WTC11 (cell line): ENCODE measurements at regions not wholly inside any gene's neighbourhood (a gene's known extent, or its start where the extent isn't known, plus 50 kb on each side); places are given as distances from the start of the nearest gene placed in this dataset.

Experiments used
- ATAC-seq: fragments of 200-7000 bp; cut with Tn5 transposase; 2 replicates; pipeline ENCODE4 v1.10.0; 2021; ENCODE audit warnings: mild to moderate bottlenecking, moderate library complexity
- CTCF ChIA-PET: fragments of 300-600 bp; sonication (Branson Sonifier 250); formaldehyde crosslinking; loops from one replicate; lab custom pipeline; 2021; ENCODE audit warnings: antibody characterized with exemption; lab: Charles Lee
- POLR2A ChIA-PET: fragments of 350-600 bp; sonication (Branson Sonifier 250); formaldehyde crosslinking; loops from one replicate; lab custom pipeline; 2021; ENCODE audit warnings: antibody characterized with exemption; lab: Charles Lee
- DNase-seq: peaks from one replicate; pipeline ENCODE4 v3.0.0; 2021; ENCODE audit warnings: low spot score
- H3K27ac Mint-ChIP-seq: 2 replicates; pipeline ENCODE4 v1.8.0; 2021; ENCODE audit warnings: mixed read lengths
- H3K27me3 Mint-ChIP-seq: 2 replicates; pipeline ENCODE4 v1.8.0; 2021; ENCODE audit warnings: low read depth, mild to moderate bottlenecking, moderate library complexity, mixed read lengths
- H3K36me3 Mint-ChIP-seq: 2 replicates; pipeline ENCODE4 v1.8.0; 2021; ENCODE audit warnings: mixed read lengths
- H3K4me1 Mint-ChIP-seq: 2 replicates; pipeline ENCODE4 v1.8.0; 2022; ENCODE audit warnings: mixed read lengths
- H3K4me3 Mint-ChIP-seq: 2 replicates; pipeline ENCODE4 v1.8.0; 2021; ENCODE audit warnings: mild to moderate bottlenecking, moderate library complexity, mixed read lengths
- H3K9me3 Mint-ChIP-seq: 2 replicates; pipeline ENCODE4 v1.8.0; 2021; ENCODE audit warnings: mixed read lengths
- CBFB ChIP-seq: sonication (generic); formaldehyde crosslinking; IDR thresholded peaks from 2 replicates; pipeline ENCODE4 v1.8.1; 2022; ENCODE audit warnings: mild to moderate bottlenecking, low read depth, missing genetic modification reagents
- CREB1 ChIP-seq: sonication (generic); formaldehyde crosslinking; IDR thresholded peaks from 2 replicates; pipeline ENCODE4 v1.8.0; 2023; ENCODE audit warnings: mild to moderate bottlenecking, missing genetic modification reagents
- CREM ChIP-seq: sonication (generic); formaldehyde crosslinking; IDR thresholded peaks from 2 replicates; pipeline ENCODE4 v1.8.1; 2022; ENCODE audit warnings: mild to moderate bottlenecking, missing genetic modification reagents, moderate library complexity
- ESRRA ChIP-seq: sonication (generic); formaldehyde crosslinking; IDR thresholded peaks from 2 replicates; pipeline ENCODE4 v1.8.1; 2022; ENCODE audit warnings: mild to moderate bottlenecking, missing genetic modification reagents, borderline replicate concordance
- ETV6 ChIP-seq: sonication (generic); formaldehyde crosslinking; IDR thresholded peaks from 2 replicates; pipeline ENCODE4 v1.8.1; 2022; ENCODE audit warnings: mild to moderate bottlenecking, missing genetic modification reagents
- GTF2I ChIP-seq: fragments of 250-450 bp; sonication (Bioruptor Pico); conservative IDR thresholded peaks from 2 replicates; pipeline ENCODE4 v1.4.0; 2021; ENCODE audit warnings: mild to moderate bottlenecking
- IRF2 ChIP-seq: sonication (generic); formaldehyde crosslinking; IDR thresholded peaks from 2 replicates; pipeline ENCODE4 v1.8.0; 2022; ENCODE audit warnings: low read depth, missing genetic modification reagents, borderline replicate concordance
- KAT7 ChIP-seq: sonication (generic); formaldehyde crosslinking; IDR thresholded peaks from 2 replicates; pipeline ENCODE4 v1.8.1; 2023; ENCODE audit warnings: missing genetic modification reagents, mild to moderate bottlenecking, borderline replicate concordance
- NFATC4 ChIP-seq: fragments of 250-450 bp; sonication (Bioruptor Pico); IDR thresholded peaks from 2 replicates; pipeline ENCODE4 v1.9.0; 2021; ENCODE audit warnings: mild to moderate bottlenecking
- RELA ChIP-seq: sonication (generic); formaldehyde crosslinking; IDR thresholded peaks from 2 replicates; pipeline ENCODE4 v1.8.1; 2022; ENCODE audit warnings: missing genetic modification reagents, mild to moderate bottlenecking, borderline replicate concordance
- TEAD4 ChIP-seq: sonication (generic); formaldehyde crosslinking; IDR thresholded peaks from 2 replicates; pipeline ENCODE4 v1.8.0; 2022; ENCODE audit warnings: mild to moderate bottlenecking, missing genetic modification reagents
- ZNF138 ChIP-seq: sonication (generic); formaldehyde crosslinking; conservative IDR thresholded peaks from 2 replicates; pipeline ENCODE4 v1.8.1; 2022; ENCODE audit warnings: mild to moderate bottlenecking, moderate library complexity, missing genetic modification reagents
- ZNF396 ChIP-seq: fragments of 250-450 bp; sonication (Bioruptor Pico); IDR thresholded peaks from 2 replicates; pipeline ENCODE4 v1.8.0; 2021; ENCODE audit warnings: mild to moderate bottlenecking, moderate library complexity, borderline replicate concordance
- ZNF423 ChIP-seq: fragments of 250-450 bp; sonication (Bioruptor Pico); IDR thresholded peaks from 2 replicates; pipeline ENCODE4 v2.1.2; 2022; ENCODE audit warnings: mild to moderate bottlenecking, moderate library complexity
- TF ChIP-seq, protein P1 (sequence below): fragments of 250-450 bp; sonication (Bioruptor Pico); IDR thresholded peaks from 2 replicates; pipeline ENCODE4 v1.8.0; 2021; ENCODE audit warnings: mild to moderate bottlenecking
- TF ChIP-seq, protein P2 (sequence below): sonication (generic); formaldehyde crosslinking; IDR thresholded peaks from 2 replicates; pipeline ENCODE4 v1.8.1; 2022; ENCODE audit warnings: low read depth, mild to moderate bottlenecking, moderate library complexity, missing genetic modification reagents, borderline replicate concordance
- TF ChIP-seq, protein P3 (sequence below): sonication (generic); formaldehyde crosslinking; IDR thresholded peaks from 2 replicates; pipeline ENCODE4 v1.8.1; 2023; ENCODE audit warnings: mild to moderate bottlenecking, missing genetic modification reagents
- TF ChIP-seq, protein P4 (sequence below): sonication (generic); formaldehyde crosslinking; IDR thresholded peaks from 2 replicates; pipeline ENCODE4 v1.8.0; 2022; ENCODE audit warnings: mild to moderate bottlenecking, missing genetic modification reagents
- TF ChIP-seq, protein P5 (sequence below): sonication (generic); formaldehyde crosslinking; IDR thresholded peaks from 2 replicates; pipeline ENCODE4 v1.8.0; 2023; ENCODE audit warnings: missing genetic modification reagents
- TF ChIP-seq, protein P6 (sequence below): sonication (generic); formaldehyde crosslinking; IDR thresholded peaks from 2 replicates; pipeline ENCODE4 v1.8.1; 2022; ENCODE audit warnings: low read depth, missing genetic modification reagents, borderline replicate concordance
- TF ChIP-seq, protein P7 (sequence below): sonication (generic); formaldehyde crosslinking; IDR thresholded peaks from 2 replicates; pipeline ENCODE4 v1.8.1; 2023; ENCODE audit warnings: mild to moderate bottlenecking, missing genetic modification reagents, moderate library complexity
- TF ChIP-seq, protein P8 (sequence below): sonication (generic); formaldehyde crosslinking; IDR thresholded peaks from 2 replicates; pipeline ENCODE4 v1.8.0; 2022; ENCODE audit warnings: mild to moderate bottlenecking, missing genetic modification reagents
- TF ChIP-seq, protein P9 (sequence below): sonication (generic); formaldehyde crosslinking; IDR thresholded peaks from 2 replicates; pipeline ENCODE4 v1.8.1; 2023; ENCODE audit warnings: mild to moderate bottlenecking, missing genetic modification reagents, borderline replicate concordance

DNA sequence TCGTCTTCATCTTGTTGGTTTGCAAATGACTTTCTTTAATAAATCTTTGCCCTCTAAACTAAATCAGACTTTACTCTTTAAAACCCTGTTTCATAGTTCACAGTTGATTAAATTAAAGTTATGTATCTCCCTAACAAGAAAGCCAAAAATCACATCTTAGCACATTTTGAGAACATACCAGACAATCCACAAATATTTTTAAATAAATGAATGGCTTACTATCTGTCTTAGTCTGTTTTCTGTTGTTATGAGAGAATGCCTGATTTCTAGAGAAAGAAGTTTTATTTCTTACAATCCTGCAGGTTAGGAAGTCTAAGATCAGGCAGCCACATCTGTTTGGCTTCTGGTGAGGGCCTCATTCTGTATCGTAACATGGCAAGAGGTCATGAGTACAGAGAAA is 1090.2 kb upstream of the PIK3C3 start (continued):
- TF ChIP-seq, protein P1, sequence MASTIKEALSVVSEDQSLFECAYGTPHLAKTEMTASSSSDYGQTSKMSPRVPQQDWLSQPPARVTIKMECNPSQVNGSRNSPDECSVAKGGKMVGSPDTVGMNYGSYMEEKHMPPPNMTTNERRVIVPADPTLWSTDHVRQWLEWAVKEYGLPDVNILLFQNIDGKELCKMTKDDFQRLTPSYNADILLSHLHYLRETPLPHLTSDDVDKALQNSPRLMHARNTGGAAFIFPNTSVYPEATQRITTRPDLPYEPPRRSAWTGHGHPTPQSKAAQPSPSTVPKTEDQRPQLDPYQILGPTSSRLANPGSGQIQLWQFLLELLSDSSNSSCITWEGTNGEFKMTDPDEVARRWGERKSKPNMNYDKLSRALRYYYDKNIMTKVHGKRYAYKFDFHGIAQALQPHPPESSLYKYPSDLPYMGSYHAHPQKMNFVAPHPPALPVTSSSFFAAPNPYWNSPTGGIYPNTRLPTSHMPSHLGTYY = no peak
- TF ChIP-seq KAT7 (CRISPR knock-in tag) (no peak), ZNF396 (CRISPR knock-in tag) (no peak), ESRRA (CRISPR knock-in tag) (no peak), CBFB (CRISPR knock-in tag) (no peak), GTF2I (CRISPR knock-in tag) (no peak), TEAD4 (CRISPR knock-in tag) (no peak)

DNA sequence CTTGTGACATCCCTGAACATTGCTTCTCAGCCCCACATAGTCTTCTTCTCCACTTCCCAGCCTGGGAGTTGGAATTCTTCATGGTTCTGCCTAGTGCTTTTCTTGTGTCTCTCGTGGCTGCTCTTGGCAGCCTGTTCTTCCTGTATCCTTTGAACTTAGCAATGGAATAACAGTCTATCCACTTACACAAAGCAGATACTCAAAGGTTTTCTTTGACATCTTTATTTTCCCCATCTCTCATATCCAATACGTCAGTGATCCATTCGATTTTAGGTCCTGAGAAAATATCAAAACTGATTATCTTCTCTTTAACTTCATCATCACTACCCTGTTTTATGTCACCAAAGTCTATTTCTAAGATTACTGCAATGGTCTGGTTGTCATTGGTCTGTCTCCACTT is 1091.2 kb upstream of the PIK3C3 start:
- Mint-ChIP-seq H3K9me3 (peaks cover 15% of the 10 kb centered on the region), H3K36me3 (peaks cover 7% of the 10 kb centered on the region), H3K4me3 (no peak overlapping the region), H3K4me1 (peaks cover 2% of the 10 kb centered on the region; the same call in 1 of the 2 replicates), H3K27ac (no peak overlapping the region), H3K27me3 (no peaks in the 10 kb centered on the region)
- ATAC-seq = no peak
- TF ChIP-seq, protein P2, sequence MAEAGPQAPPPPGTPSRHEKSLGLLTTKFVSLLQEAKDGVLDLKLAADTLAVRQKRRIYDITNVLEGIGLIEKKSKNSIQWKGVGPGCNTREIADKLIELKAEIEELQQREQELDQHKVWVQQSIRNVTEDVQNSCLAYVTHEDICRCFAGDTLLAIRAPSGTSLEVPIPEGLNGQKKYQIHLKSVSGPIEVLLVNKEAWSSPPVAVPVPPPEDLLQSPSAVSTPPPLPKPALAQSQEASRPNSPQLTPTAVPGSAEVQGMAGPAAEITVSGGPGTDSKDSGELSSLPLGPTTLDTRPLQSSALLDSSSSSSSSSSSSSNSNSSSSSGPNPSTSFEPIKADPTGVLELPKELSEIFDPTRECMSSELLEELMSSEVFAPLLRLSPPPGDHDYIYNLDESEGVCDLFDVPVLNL = no peak
- TF ChIP-seq, protein P3, sequence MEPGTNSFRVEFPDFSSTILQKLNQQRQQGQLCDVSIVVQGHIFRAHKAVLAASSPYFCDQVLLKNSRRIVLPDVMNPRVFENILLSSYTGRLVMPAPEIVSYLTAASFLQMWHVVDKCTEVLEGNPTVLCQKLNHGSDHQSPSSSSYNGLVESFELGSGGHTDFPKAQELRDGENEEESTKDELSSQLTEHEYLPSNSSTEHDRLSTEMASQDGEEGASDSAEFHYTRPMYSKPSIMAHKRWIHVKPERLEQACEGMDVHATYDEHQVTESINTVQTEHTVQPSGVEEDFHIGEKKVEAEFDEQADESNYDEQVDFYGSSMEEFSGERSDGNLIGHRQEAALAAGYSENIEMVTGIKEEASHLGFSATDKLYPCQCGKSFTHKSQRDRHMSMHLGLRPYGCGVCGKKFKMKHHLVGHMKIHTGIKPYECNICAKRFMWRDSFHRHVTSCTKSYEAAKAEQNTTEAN = no peak
- no peak for TF ChIP-seq TEAD4 (CRISPR knock-in tag)
- TF ChIP-seq, protein P4, sequence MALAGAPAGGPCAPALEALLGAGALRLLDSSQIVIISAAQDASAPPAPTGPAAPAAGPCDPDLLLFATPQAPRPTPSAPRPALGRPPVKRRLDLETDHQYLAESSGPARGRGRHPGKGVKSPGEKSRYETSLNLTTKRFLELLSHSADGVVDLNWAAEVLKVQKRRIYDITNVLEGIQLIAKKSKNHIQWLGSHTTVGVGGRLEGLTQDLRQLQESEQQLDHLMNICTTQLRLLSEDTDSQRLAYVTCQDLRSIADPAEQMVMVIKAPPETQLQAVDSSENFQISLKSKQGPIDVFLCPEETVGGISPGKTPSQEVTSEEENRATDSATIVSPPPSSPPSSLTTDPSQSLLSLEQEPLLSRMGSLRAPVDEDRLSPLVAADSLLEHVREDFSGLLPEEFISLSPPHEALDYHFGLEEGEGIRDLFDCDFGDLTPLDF = no peak
- no peak for TF ChIP-seq CREB1
- TF ChIP-seq, protein P5, sequence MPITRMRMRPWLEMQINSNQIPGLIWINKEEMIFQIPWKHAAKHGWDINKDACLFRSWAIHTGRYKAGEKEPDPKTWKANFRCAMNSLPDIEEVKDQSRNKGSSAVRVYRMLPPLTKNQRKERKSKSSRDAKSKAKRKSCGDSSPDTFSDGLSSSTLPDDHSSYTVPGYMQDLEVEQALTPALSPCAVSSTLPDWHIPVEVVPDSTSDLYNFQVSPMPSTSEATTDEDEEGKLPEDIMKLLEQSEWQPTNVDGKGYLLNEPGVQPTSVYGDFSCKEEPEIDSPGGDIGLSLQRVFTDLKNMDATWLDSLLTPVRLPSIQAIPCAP (CRISPR knock-in tag) = no peak
- TF ChIP-seq CREM (CRISPR knock-in tag) = no peak
- no peak for DNase-seq
- CTCF ChIA-PET = no interaction called here
- POLR2A ChIA-PET = no interaction called here

DNA sequence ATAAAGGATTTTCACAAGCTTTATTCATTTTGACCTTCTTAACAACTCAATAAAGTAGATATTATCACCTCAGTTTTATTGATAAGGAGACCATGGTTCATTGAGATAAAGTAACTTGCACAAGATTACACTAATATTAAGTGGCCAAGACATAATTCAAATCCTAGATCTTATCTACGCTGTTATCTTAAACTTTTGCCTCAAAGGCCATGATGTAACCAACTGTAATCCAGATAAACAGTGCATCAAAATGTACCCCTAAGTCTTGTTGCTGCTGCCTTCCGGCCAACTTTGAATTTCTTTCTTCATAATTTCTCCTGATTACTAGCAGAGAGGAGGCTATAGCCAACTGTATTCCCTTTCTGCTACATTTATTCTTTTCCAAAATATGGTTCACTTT is 1094.8 kb upstream of the PIK3C3 start:
- no peak for ATAC-seq
- DNase-seq = no peak
- Mint-ChIP-seq H3K27ac (no peak overlapping the region), H3K27me3 (no peaks in the 10 kb centered on the region), H3K4me1 (peaks cover 16% of the 10 kb centered on the region), H3K36me3 (no peaks in the 10 kb centered on the region), H3K4me3 (no peak overlapping the region), H3K9me3 (peaks cover 6% of the 10 kb centered on the region; the same call in 1 of the 2 replicates)
- POLR2A ChIA-PET = no interaction called here
- CTCF ChIA-PET = no interaction called here
- TF ChIP-seq, protein P6, sequence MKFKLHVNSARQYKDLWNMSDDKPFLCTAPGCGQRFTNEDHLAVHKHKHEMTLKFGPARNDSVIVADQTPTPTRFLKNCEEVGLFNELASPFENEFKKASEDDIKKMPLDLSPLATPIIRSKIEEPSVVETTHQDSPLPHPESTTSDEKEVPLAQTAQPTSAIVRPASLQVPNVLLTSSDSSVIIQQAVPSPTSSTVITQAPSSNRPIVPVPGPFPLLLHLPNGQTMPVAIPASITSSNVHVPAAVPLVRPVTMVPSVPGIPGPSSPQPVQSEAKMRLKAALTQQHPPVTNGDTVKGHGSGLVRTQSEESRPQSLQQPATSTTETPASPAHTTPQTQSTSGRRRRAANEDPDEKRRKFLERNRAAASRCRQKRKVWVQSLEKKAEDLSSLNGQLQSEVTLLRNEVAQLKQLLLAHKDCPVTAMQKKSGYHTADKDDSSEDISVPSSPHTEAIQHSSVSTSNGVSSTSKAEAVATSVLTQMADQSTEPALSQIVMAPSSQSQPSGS = no peak
- TF ChIP-seq, protein P7, sequence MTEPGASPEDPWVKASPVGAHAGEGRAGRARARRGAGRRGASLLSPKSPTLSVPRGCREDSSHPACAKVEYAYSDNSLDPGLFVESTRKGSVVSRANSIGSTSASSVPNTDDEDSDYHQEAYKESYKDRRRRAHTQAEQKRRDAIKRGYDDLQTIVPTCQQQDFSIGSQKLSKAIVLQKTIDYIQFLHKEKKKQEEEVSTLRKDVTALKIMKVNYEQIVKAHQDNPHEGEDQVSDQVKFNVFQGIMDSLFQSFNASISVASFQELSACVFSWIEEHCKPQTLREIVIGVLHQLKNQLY (CRISPR knock-in tag) = no peak
- no peak for TF ChIP-seq ETV6 (CRISPR knock-in tag)
- TF ChIP-seq, protein P8, sequence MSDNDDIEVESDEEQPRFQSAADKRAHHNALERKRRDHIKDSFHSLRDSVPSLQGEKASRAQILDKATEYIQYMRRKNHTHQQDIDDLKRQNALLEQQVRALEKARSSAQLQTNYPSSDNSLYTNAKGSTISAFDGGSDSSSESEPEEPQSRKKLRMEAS (CRISPR knock-in tag) = no peak
- TF ChIP-seq ZNF423 (CRISPR knock-in tag) = no peak
- no peak for TF ChIP-seq NFATC4 (CRISPR knock-in tag)
- TF ChIP-seq ZNF138 = no peak
- TF ChIP-seq, protein P9, sequence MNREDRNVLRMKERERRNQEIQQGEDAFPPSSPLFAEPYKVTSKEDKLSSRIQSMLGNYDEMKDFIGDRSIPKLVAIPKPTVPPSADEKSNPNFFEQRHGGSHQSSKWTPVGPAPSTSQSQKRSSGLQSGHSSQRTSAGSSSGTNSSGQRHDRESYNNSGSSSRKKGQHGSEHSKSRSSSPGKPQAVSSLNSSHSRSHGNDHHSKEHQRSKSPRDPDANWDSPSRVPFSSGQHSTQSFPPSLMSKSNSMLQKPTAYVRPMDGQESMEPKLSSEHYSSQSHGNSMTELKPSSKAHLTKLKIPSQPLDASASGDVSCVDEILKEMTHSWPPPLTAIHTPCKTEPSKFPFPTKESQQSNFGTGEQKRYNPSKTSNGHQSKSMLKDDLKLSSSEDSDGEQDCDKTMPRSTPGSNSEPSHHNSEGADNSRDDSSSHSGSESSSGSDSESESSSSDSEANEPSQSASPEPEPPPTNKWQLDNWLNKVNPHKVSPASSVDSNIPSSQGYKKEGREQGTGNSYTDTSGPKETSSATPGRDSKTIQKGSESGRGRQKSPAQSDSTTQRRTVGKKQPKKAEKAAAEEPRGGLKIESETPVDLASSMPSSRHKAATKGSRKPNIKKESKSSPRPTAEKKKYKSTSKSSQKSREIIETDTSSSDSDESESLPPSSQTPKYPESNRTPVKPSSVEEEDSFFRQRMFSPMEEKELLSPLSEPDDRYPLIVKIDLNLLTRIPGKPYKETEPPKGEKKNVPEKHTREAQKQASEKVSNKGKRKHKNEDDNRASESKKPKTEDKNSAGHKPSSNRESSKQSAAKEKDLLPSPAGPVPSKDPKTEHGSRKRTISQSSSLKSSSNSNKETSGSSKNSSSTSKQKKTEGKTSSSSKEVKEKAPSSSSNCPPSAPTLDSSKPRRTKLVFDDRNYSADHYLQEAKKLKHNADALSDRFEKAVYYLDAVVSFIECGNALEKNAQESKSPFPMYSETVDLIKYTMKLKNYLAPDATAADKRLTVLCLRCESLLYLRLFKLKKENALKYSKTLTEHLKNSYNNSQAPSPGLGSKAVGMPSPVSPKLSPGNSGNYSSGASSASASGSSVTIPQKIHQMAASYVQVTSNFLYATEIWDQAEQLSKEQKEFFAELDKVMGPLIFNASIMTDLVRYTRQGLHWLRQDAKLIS = no peak
- TF ChIP-seq RELA (CRISPR knock-in tag) = no peak
- no peak for TF ChIP-seq IRF2 (CRISPR knock-in tag)
